IMR-90 (cell line): ENCODE measurements at regions not wholly inside any gene's neighbourhood (a gene's known extent, or its start where the extent isn't known, plus 50 kb on each side); places are given as distances from the start of the nearest gene placed in this dataset.

ENCODE experiments used
- CTCF ChIP-seq: conservative IDR thresholded peaks from 2 replicates; pipeline ENCODE4 v1.5.1; 2012; ENCODE audit warnings: mild to moderate bottlenecking, low read depth, low read length, improper control_type of control experiment
- POLR2A ChIP-seq: IDR thresholded peaks from 2 replicates; pipeline ENCODE4 v1.6.1; 2012; ENCODE audit warnings: mild to moderate bottlenecking, low read depth, low read length
- TF ChIP-seq, protein P1 (sequence below): fragments of 150-350 bp; IDR thresholded peaks from 2 replicates; pipeline ENCODE4 v1.6.1; 2017; ENCODE audit warnings: mild to moderate bottlenecking, antibody characterized with exemption, low read length, low read depth

- TF ChIP-seq, protein P1, sequence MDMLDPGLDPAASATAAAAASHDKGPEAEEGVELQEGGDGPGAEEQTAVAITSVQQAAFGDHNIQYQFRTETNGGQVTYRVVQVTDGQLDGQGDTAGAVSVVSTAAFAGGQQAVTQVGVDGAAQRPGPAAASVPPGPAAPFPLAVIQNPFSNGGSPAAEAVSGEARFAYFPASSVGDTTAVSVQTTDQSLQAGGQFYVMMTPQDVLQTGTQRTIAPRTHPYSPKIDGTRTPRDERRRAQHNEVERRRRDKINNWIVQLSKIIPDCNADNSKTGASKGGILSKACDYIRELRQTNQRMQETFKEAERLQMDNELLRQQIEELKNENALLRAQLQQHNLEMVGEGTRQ = no peak
- TF ChIP-seq POLR2A = no peak
- no peak for TF ChIP-seq CTCF
Measured at GRCh38 chr1:208308221-208308620, 64.0 kb upstream of the PLXNA2 start.
